GM19023 (cell line): ENCODE measurements at regions not wholly inside any gene's neighbourhood (a gene's known extent, or its start where the extent isn't known, plus 50 kb on each side); places are given as distances from the start of the nearest gene placed in this dataset.
"Not testable (repeated sequence)": the region's sequence is repeated elsewhere in the genome, so short reads cannot be mapped to it uniquely, and the experiment has no call there.

Source experiments
- ATAC-seq: cut with Tn5 transposase; IDR thresholded peaks from one replicate; pipeline ENCODE4 v1.9.1; 2021; ENCODE audit warnings: mild to moderate bottlenecking, moderate library complexity; ENCODE audit not compliant: unreplicated experiment

DNA sequence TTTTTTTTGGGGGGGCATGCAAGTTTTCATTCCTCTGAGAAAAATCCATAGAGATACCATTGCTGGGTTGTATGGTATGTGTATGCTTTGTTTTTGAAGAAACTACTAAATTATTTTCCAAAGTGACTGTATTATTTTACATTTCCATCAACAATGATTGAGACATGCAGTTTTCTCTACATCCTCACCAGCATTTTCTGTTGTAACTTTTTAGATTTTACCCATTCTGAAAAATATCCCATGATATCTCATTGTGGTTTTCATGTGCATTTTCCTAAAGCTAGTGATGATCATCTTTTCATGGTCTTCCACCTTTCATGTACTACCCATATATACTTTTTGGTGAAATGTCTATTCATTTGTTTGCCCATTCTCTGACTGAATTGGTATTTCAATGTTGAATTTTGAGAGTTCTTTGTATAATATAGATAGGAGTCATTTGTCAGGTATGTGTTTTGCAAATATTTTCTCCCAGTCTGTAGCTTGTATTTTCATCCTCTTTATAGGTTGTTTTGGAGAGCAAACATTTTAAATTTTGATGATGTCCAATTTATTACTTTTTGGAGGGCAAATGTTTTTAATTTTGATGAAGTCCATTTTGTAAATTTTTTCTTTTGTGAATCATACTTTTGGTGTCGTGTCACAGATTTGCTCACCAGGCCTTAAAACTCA lies 827.5 kb upstream of the CITED2 start:
- ATAC-seq = no peak

DNA sequence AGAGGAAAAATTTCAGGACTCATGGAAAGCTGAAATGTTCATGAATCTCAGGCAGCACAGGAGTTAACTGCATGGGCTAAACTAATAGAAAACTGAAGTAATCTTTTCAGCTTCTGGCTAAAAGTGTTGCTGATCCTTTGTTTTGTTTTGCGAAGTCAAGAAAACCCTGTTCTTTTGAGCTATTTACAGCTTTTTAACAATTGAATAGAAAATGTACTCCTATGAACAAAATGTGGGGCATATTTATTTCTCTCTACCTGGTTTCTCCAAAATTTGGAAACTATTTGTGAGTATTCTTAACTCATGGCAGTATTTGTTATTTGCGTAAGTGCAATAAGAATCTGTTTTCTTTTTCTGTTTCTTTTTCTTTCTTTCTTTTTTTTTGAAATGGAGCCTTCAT lies 818.8 kb upstream of the CITED2 start:
- ATAC-seq = no peak

DNA sequence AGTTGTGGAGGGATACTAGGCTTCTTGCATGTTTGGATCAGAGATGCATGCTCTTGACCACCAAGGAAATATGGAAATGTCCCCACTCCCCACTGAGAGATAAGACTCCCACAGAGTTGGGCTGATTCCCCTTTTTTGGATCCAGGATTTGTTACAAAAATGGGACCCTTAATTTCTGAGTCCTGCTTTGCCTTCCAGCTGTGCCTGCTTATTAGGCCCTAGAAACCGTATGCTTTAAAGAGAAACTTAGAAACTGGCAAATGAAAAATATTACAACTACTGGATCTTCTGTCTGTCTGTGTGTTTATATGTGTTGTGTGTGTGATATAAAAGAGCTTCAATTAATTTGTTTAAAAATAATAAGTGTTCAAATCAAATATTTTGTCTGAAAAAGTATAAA lies 817.6 kb upstream of the CITED2 start:
- no peak for ATAC-seq

DNA sequence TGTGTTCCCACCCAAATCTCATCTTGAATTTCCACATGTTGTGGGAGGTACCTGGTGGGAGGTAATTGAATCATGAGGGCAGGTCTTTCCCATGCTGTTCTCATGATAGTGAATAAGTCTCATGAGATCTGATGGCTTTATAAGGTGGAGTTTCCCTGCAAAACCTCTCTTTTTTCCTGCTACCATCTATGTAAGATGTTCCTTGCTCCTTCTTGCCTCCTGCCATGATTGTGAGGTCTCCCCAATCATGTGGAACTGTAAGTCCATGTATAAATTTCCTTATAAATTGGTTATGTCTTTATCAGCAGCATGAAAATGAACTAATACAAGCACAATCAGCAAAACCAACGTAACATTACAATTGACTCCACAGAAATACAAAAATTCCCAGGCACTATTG lies 814.8 kb upstream of the CITED2 start:
- ATAC-seq = not testable (repeated sequence)

DNA sequence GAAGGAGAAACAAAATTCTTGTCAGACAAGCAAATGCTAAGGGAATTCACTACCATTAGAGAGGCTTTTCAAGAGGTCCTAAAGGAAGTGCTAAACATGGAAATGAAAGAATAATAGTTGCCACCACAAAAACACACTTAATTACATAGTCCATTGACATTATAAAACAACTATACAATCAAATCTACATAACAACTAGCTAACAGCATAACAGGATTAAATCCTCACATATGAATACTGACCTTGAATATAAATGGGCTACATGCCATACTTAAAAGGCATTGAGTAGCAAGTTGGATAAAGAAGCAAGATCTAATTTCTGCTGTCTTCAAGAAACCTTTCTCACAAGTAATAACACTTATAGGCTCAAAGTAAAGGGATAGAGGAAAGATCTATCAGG lies 811.5 kb upstream of the CITED2 start:
- ATAC-seq = no peak

DNA sequence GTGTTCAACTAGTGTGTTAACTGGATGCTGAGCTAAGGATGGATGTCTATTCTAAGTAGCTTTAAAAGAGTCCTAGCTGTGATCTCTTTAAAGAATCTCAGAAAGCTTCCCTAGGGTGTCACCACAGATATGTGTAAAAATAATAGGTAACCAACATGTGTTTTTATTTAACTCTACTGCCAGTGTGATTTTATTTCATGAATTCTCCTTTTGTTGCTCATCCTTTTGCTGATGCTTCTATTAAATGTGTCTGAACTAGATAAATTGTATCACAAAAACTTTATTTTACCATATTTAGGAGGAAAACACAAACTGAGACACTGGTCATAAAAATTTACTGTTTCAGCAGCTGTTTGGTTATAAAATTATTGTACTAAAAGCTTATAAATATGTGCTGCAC lies 809.4 kb upstream of the CITED2 start:
- ATAC-seq = no peak

DNA sequence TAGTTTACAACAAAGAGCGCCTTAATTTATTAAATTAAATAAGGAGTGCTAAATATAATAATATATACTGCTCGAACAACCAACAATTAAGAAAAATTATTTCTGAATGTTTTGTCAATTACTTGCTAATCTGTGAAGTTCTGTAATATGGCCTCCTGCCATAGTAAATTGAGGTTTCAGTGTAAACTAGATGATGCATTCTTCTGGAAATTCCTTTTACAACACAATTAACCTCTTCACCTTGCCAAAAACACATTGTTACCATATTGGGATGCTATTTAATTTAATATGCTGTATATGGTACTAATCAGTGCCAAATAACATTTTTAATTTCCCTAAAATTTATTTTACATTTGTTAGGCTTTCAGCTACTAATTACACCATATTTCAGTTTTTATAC lies 808.4 kb upstream of the CITED2 start:
- ATAC-seq = no peak

DNA sequence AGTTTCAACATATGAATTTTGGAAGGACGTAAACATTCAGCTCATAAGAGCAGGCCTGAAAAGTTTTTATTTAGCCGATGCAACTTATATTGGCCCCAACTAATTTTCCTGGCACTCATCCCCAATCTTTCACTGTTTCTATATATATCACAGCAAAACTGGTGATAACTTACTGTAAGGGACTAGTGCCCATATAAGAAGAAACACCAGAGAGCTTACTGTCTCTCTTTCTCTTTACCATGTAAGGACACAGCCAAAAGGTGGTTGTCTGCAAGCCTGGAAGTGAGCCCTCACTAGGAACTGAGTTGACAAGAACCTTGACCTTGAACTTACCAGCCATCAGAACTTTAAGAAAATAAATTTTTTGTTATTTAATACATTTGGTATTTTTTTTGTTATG lies 807.4 kb upstream of the CITED2 start:
- no peak for ATAC-seq

DNA sequence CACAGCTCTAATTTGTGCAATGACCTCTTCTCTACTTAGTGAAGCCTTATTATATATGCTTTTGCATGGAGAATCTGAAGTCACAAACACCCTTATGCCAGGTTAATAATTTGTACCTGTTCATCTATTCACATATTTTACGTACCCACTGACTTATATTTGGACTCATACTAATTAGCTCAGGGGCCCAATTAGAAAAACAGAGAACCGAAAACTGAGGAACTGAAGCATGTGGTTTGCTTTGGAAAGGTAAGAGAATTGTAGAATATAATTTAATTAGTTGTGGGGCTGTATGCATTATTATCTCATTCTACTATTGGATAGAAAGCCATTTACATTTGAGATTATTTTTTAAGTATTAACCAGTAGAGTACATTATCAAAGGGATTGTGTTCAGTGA lies 805.9 kb upstream of the CITED2 start:
- no peak for ATAC-seq

DNA sequence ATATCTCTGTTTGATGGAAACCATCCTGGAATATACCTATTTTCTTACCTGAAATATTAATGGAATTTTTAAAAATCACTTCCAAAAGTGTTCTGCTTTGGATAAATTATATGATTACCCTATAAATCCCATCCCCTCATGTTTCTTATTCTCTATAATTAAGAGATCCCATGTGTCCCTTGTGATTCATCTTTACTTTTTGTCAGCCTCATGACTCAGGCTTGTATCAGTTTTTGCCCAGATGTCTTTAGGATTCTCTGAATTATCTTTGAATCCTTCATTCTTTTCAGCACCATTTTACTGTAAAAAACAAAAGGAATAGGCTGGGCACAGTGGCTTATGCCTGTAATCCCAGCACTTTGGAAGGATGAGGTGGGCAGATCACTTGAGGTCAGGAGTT lies 804.5 kb upstream of the CITED2 start:
- ATAC-seq = no peak

DNA sequence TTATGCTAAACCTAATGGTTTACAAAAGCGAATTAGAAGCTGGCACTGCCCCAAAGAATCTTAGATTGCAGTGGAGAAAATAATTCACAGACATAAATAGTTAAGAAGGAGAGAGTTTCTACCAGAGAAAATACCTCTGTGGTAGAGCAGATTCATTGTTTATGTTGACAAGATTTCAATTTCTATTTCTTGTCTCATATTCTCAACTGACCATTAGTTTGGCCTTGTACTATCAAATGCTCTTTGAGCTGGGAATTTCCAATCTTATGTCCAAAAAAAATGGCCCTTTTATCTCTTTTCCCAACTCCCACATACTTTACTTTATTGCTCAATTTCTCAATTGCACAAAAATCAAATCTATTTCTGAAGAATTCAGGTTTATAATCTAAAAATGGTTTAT lies 804.1 kb upstream of the CITED2 start:
- no peak for ATAC-seq

DNA sequence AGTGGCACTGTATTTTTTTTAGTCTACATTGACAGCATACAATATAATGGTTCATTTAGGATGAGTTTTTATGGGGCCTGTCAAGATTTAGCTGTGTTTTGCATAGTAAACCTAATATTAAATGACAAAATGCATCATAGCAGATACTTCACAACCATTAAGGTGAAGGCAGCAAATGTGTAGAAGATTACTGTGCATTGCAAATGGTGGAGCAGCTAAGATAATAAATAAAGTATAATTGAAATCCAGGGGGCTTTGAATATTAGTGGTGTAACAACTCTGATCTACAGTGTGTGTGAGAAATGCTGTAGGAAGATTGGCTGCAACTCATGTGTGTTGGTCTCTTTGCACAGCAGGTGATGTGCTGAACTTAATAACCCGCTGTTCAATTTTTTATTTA lies 801.9 kb upstream of the CITED2 start:
- no peak for ATAC-seq

DNA sequence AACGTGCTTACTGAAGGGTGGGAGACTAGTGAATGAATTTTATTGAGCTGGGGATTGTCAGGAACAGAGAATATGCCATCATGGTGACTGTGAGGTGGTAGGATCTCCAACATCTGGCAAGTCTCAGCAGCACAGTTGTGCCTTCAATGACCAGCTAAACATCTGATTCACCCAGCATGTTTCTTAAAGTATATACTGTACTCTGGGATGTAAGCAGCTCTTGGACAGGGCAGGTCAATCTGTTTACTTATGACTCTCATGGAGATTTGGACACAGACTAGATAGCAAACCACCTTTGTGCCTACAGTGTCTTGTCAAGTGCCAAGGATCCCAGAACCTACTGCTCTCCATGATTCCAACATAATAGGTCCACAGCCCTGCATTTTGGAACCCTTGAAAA lies 801.0 kb upstream of the CITED2 start:
- ATAC-seq = no peak

DNA sequence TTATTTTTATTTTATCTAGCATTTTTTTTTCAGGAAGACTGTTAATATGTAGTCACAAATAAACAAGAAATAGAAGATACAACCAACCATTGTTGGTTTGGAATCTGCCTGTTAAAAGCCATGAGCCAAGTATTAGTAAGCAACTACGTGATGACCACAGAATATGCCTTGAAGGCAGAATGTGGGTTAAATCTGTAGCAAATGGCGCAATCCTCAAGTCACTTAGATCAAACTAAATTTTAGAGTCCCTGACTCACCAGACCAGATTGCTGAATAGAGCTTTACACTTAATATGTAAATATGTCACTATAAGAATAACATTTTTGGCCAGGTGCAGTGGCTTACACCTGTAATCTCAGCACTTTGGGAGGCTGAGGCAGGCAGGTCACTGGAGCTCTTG lies 800.1 kb upstream of the CITED2 start:
- ATAC-seq = no peak

DNA sequence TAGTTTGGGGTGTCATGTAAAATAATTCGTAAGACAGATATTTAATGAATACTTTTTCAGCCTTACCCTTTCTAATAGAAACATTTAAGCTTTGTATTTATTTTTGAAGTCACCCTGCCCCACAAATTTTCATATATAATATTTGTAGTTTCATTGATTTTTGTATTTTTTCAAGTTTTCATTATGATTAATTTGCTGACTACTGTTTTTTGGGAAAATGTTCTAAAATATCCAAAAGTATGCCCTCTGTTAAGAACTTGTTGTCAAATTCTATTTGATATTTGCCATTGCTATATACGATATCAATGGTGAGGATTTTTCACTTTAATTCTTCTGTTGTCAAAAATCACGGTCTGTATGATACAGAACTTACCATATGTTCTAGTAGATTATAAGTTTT lies 793.9 kb upstream of the CITED2 start:
- ATAC-seq = no peak

DNA sequence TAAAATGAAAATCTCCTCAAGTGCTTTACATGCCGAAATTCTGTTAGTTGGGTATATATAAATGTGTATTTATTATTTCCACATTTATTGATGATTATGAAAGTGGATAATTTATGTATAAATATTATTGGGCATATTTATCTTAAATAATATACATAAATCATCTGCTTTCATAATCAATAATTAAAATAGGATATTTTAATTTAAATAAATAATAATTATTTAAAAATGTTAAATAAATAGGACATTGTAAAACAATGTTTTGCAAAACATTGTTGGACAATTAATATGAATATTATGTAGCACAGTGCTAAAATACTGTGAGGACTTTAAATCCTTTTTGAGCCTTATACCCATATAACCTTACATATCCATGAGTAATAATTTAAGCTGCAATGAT lies 786.5 kb upstream of the CITED2 start:
- no peak for ATAC-seq

DNA sequence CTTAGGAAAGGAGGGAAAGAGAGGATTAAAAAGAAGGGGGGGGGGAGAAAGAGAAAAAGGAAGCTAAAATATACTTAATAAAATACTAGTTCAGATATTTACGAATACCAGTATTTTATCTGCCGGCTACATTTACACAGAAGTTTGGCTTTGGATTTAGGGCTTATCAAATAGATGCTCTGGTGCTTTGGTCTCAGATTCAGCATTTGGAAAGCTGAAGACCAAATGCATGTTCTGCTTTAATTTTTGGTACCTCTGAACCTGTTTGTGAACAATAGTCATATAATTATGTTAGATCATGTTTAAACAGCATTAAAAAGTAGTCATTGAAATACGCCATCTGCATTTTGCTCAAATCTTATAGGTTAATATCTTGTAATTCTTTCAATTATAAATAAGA lies 786.0 kb upstream of the CITED2 start:
- no peak for ATAC-seq

DNA sequence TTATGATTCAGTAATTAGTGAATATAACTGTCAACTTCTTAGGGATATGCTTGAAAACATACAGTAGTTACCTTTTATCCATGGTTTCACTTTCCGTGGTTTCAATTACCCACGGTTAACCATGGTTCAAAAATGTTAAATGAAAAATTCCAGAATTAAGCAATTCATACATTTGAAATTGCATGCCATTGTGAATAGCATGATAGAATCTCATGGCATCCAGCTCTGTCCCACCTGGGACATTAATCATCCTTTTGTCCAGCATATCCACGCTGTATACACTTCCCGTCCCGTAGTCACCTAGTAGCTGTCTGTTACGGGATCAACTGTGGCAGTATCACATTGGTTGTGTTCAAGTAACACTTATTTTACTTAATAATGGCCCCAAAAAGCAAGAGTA lies 781.7 kb upstream of the CITED2 start:
- no peak for ATAC-seq

DNA sequence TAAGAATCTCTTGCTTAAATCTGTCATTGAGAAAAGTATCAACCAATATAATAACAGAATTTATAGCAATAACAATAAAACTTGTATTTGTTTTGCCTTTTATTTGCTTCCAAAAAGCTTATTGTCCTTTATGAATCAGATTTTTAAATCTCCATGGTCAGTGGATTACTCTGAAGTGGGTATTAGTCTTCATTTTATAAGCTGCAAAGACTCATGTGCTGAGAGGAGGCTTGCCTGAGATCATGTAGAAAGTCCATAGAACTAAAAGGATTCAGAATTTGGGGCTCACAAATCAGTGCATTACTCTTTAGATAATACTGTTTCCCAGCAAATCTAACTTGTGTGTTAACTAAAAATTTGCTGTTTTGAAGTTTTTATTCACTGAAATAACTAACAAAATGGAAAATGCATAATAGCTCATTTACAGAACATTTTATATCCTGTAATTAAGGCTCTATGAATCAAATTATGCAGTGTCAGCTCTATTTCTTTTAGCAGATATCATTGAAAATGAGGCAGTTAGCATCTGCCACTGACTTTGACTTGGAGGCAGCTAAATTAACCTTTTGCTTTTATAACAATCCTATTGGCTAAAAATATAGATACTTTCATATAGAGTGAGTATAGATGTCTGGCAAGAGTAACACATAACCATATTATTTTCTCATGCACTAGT lies 781.1 kb upstream of the CITED2 start:
- ATAC-seq = no peak

DNA sequence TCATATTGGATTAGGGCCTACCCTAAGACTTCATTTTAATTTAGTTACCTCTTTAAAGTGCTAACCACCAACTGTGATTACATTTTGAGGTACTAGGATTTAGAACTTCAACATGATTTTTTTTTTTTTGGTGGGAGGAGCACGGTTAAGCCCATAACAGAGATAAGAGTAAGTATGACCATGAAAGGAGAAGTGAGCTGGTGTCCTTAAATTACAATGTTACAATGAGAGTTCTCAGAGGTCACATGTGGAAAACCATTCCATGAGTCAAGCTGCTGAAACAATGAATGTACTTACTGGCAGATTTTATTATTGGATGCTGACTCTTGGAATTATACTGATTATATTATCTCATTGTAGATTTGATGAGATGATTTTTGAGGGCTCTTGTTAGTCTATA lies 779.3 kb upstream of the CITED2 start:
- no peak for ATAC-seq

DNA sequence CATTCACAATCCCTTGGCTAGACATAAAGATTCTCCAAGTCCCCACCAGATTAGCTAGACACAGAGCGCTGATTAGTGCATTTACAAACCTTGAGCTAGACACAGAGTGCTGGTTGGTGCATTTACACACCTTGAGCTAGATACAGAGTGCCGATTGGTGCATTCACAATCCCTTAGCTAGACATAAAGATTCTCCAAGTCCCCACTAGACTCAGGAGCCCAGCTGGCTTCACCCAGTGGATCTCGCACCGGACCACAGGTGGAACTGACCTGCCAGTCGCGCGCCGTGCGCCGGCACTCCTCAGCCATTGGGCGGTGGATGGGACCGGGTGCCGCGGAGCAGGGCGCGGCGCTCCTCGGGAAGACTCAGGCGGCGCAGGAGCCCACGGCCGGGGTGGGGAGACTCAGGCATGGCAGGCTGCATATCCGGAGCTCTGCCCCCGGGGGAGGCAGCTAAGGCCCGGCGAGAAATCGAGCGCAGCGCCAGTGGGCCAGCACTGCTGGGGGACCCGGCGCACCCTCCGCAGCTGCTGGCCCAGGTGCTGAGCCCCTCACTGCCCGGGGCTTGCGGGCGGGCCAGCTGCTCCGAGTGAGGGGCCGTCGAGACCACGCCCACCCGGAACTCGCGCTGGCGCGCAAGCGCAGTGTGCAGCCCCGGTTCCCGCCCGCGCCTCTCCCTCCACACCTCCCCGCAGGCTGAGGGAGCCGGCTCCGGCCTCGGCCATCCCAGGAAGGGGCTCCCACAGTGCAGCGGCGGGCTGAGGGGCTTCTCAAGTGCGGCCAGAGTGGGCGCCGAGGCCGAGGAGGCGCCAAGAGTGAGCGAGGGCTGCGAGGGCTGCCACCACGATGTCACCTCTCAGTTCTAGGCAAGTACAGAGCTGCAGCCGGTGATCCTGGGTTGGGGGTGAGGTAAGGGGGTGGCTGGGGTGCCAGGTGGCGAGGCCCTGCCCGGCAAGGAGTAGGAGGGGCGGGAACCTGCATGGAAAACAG lies 773.7 kb upstream of the CITED2 start:
- not testable (repeated sequence) for ATAC-seq

DNA sequence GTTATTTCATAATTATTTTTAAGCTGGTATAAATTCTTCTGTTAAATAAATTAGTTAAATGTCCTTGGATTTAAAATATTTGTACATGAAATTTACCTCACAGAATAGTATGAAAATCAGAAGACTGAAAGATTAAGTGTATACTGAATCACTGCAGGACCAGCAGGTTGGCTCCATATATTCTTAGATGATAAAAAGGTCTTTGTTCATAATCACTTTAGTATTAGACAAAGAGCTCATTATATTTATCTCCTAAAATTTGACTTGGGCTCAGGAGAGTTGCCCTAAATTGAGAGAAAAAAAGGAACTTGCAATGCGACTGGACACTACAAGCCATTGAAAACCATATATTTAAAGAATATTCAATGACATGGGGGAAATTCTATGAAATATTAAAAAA lies 766.4 kb upstream of the CITED2 start:
- ATAC-seq = no peak
